GM13976 (cell line): ENCODE measurements at regions not wholly inside any gene's neighbourhood (a gene's known extent, or its start where the extent isn't known, plus 50 kb on each side); places are given as distances from the start of the nearest gene placed in this dataset.
"Not testable (repeated sequence)": the region's sequence is repeated elsewhere in the genome, so short reads cannot be mapped to it uniquely, and the experiment has no call there.

Experiments
- DNase-seq: peaks from one replicate; pipeline ENCODE4 v3.0.0; 2012; ENCODE audit warnings: low spot score
- in situ Hi-C: fragments of 300-500 bp; cut with MboI; formaldehyde crosslinking; loops from one replicate; pipeline ENCODE4 v1.12.0; 2022; ENCODE audit warnings: low sequenced_read_pairs, mixed read lengths, inconsistent platforms; ENCODE audit not compliant: unreplicated experiment
- TF ChIP-seq, protein P1 (sequence below): IDR thresholded peaks from 2 replicates; pipeline ENCODE4 v1.5.1; 2012; ENCODE audit warnings: borderline replicate concordance, mild to moderate bottlenecking; ENCODE audit not compliant: insufficient read depth; ENCODE audit errors: extremely low read depth, missing control alignments, control extremely low read depth

DNA sequence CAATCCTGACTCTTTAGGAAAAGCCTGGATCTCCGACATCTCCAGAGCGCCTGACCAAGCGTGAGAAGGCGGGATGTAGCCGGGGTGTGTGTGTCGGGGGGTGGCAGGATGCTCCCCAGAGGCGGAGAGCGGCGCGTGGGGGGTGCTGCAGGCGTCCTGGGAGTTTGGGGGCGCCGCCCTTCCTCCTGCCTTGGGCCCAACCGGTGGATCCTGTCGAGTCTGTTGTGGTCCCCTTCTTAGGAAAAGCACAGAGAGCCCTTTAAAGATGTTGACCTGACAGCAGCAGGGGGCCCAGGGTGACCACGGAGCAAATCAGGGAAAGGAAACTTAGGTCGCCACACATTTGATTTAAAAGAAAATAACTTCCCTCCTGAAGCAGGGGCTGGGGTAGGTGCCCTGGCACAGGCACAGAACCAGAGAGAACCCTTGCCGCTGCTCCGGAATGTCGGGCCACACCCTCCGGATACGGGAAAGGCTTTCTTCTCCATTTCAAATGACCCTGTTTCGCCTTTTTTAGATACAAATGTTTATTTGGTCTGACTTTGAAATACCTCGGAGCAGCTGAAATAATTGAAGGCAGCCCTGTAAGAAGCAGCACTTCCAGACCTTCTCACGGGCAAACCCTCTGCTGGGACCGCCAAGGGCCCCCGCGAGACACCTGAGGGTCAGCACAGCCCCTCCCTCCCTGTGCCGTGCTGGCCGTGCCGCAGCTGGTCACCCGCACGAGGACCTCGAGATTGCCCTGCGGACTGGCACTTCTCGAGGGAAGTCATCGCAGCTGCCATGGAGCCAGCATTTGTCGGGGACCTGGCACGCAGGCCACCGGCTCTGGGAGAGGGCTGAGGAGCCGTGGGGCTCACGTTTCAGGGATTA, 102.9 kb upstream of the KLF13 start:
- in situ Hi-C loops: loop anchor here (25.0 kb wide), 1 partner anchor 214 kb away; no protein-coding TSS in a partner anchor
- no peak for DNase-seq
- TF ChIP-seq, protein P1, sequence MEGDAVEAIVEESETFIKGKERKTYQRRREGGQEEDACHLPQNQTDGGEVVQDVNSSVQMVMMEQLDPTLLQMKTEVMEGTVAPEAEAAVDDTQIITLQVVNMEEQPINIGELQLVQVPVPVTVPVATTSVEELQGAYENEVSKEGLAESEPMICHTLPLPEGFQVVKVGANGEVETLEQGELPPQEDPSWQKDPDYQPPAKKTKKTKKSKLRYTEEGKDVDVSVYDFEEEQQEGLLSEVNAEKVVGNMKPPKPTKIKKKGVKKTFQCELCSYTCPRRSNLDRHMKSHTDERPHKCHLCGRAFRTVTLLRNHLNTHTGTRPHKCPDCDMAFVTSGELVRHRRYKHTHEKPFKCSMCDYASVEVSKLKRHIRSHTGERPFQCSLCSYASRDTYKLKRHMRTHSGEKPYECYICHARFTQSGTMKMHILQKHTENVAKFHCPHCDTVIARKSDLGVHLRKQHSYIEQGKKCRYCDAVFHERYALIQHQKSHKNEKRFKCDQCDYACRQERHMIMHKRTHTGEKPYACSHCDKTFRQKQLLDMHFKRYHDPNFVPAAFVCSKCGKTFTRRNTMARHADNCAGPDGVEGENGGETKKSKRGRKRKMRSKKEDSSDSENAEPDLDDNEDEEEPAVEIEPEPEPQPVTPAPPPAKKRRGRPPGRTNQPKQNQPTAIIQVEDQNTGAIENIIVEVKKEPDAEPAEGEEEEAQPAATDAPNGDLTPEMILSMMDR: no peak

DNA sequence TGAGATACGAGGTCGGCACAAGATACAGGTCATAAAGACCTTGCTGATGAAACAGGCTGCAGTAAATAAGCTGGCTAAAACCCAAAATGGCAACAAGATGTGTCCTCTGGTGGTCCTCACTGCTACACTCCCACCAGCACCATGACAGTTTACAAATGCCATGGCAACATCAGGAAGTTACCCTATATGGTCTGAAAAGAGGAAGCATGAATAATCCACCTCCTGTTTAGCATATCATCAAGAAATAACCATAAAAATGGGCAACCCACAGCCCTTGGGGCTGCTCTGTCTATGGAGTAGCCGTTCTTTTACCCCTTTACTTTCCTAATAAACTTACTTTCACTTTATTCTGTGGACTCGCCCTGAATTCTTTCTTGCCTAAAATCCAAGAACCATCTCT, 102.0 kb upstream of the KLF13 start:
- in situ Hi-C loops: loop anchor here (25.0 kb wide), 1 partner anchor 213 kb away; no protein-coding TSS in a partner anchor
- DNase-seq: not testable (repeated sequence)

DNA sequence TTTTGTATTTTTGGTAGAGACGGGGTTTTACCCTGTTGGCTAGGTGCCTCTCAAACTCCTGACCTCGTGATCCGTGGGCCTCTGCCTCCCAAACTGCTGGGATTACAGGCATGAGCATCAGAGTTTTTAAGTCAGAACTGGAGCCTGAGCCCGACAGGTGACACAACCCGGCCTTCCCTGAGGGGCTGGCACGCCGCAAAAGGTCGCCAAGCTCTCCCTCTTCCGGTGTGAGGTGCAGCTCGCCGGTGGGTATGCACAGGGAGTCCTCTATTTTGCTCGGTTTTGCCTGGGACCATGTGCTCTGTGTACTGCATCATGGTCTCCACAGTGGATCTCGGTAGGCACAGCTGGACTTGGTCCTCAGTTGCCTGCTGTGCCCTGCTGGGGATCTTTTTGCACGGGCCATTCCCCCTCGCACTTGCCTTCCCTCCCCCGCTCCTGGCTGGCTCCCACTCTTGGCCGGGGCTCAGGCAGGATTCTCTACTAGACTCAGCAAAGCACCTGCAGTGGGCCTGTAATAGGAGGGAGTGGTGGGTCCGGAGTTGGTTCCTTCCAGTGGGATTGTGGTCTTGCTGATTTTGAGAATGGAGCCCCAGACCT, 101.2 kb upstream of the KLF13 start:
- TF ChIP-seq, protein P1: no peak
- no peak for DNase-seq
- in situ Hi-C loops: no loop called here

DNA sequence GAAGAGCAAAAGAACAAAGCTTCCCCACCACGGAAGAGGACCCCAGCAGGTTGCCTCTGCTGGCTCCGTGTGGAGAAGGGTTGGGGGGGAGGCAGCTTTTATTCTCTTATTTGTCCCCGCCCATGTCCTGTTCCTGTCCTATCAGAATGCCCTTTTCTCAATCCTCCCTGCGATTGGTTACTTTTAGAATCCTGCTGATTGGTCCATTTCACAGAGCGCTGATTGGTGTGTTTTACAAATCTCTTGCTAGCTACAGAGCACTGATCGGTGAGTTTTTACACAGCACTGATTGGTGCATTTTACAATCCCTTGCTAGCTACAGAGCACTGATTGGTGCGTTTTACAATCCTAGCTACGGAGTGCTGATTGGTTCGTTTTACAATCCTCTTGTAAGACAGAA, 100.6 kb upstream of the KLF13 start:
- in situ Hi-C loops: no loop called here
- TF ChIP-seq, protein P1: no peak
- no peak for DNase-seq

DNA sequence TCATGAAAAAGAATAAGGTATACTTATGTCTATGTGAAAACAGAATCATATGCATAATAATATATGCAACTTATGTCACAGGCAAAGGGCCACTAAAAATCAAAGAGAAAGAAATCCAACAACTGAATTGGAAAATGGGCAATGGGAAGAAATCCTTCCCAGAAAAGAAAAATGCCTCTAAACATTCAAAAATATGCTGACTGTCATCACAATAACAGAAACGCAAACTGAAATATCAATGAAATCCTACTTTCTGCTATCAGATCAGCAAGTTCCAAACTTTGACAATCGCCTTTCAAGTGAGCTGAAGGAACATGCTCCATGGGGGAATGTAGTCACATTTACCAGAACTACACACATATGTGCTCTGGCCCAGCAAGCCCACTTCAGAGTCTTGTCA, 99.4 kb upstream of the KLF13 start:
- in situ Hi-C loops: no loop called here
- TF ChIP-seq, protein P1: no peak
- no peak for DNase-seq

DNA sequence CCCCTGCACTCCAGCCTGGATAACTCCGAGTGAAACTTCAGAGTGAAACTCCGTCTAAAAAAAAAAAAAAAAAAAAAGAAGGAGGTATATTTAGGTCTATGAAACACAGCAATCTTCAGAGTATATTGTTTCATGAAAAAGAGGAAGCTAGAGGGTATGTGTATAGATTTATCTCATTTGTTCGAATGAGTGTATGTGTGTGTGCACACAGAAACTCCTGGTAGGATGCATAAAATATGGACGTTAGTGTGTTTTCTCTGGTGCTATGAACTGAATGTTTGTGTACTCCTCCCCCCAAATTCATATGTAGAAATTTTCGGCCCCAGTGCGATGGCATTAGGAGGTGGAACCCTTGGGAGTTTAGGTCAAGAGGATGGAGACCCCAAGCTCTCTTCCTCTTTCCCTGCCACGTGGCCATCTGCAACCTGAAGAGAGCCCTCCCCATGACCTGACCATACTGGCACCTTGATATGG, 98.6 kb upstream of the KLF13 start:
- no peak for DNase-seq
- TF ChIP-seq, protein P1: no peak
- in situ Hi-C loops: no loop called here
